ENCODE measurements at regions not wholly inside any gene's neighbourhood (a gene's known extent, or its start where the extent isn't known, plus 50 kb on each side); places are given as distances from the start of the nearest gene placed in this dataset.
A peak's percentile ranks its signal among the peaks of the same experiment; 100 is the strongest.
"Not testable (repeated sequence)": the region's sequence is repeated elsewhere in the genome, so short reads cannot be mapped to it uniquely, and the experiment has no call there.

GRCh38 chr12:131644917-131645316 lies 66.0 kb upstream of the SFSWAP start:
- FAIRE-seq; H3K36me3 ChIP-seq (ENCODE audit: control insufficient read depth in 2 of 4, insufficient read depth in 4 of 4, low read length in 3 of 4); H3K27ac ChIP-seq (ENCODE audit: low read depth, low read length); H3K79me1 ChIP-seq (ENCODE audit: low read depth, low read length); H3K9ac ChIP-seq (replicated peaks in 1 of 4; ENCODE audit: extremely low read depth in 1 of 4, low read depth in 3 of 4, low read length in 3 of 4); H3K14ac ChIP-seq (ENCODE audit: insufficient read length); H3K23ac ChIP-seq (ENCODE audit: insufficient read length); H3K56ac ChIP-seq (replicated peaks; ENCODE audit: insufficient read length, low read depth, low read length); H3K9me3 ChIP-seq (ENCODE audit: insufficient read depth in 2 of 2, low read depth in 1 of 2, low read length in 1 of 2); POLR2A ChIA-PET (ENCODE audit: partially characterized antibody); H3K4me3 ChIP-seq (ENCODE audit: extremely low read depth in 1 of 4, insufficient read depth in 2 of 4, low read depth in 3 of 4, low read length in 4 of 4); H4K5ac ChIP-seq (ENCODE audit: insufficient read length, low read depth, low read length); DNase-seq (ENCODE audit: low read depth in 1 of 2, low spot score in 2 of 2); CTCF ChIA-PET (ENCODE audit: partially characterized antibody); H3K79me2 ChIP-seq (ENCODE audit: control insufficient read depth in 1 of 2, insufficient read depth in 2 of 2, low read length in 2 of 2); H3K18ac ChIP-seq (ENCODE audit: extremely low read depth, low read length); H3K4ac ChIP-seq (replicated peaks; ENCODE audit: insufficient read length, low read depth, low read length); H4K20me1 ChIP-seq (replicated peaks in 1 of 2; ENCODE audit: control insufficient read depth in 1 of 2, insufficient read depth in 2 of 2, low read length in 2 of 2); H3K27me3 ChIP-seq (replicated peaks in 1 of 4; ENCODE audit: control insufficient read depth in 3 of 4, extremely low read depth in 1 of 4, insufficient read depth in 3 of 4, low read length in 3 of 4); H3K4me2 ChIP-seq (ENCODE audit: insufficient read depth in 1 of 2, low read depth in 2 of 2, low read length in 2 of 2); H2AFZ ChIP-seq (ENCODE audit: low read length); H3K23me2 ChIP-seq (ENCODE audit: low read depth, low read length): not testable (repeated sequence)
- peak overlapping the region; percentile 75; the same call in 1 of the 2 replicates for H2AK5ac ChIP-seq (ENCODE audit: low read depth, low read length)
- H2BK15ac ChIP-seq (ENCODE audit: low read length) = 0 out of 2 replicates have a peak overlapping the region, but pooled peaks have one; percentile 29
- peak overlapping the region; percentile 72 for H2BK120ac ChIP-seq (replicated peaks; ENCODE audit: low read depth, low read length)
- H2BK5ac ChIP-seq (ENCODE audit: low read depth, low read length) = peak overlapping the region; percentile 87; the same call in 1 of the 2 replicates
- peak overlapping the region; percentile 95; the same call in 1 of the 2 replicates for H2BK12ac ChIP-seq (ENCODE audit: low read depth, low read length)
- peak overlapping the region; percentile 95 for H4K91ac ChIP-seq (replicated peaks; ENCODE audit: insufficient read length, low read length)
- 76% methylated on average over 5 of the region's 9 CpGs; no CpG with 5 or more reads in 1 of the 2 experiments for WGBS, 2 experiments (ENCODE audit: extremely low coverage in 1 of 2, insufficient coverage in 1 of 2, insufficient read length in 1 of 2, insufficient replicate concordance in 2 of 2, low coverage in 1 of 2, low lambda C conversion rate in 2 of 2, missing lambda C conversion rate in 1 of 2)
- H2BK20ac ChIP-seq (ENCODE audit: low read length) = peak overlapping the region; percentile 90; the same call in 1 of the 2 replicates
- H3K4me1 ChIP-seq (replicated peaks in 1 of 4; ENCODE audit: control insufficient read depth in 3 of 4, insufficient read depth in 4 of 4, low read length in 3 of 4) = peaks cover 0 to 21% (median 10%) of the 10 kb centered on the region in 4 experiments; a peak in 4 of 7 replicates
- peak overlapping the region; percentile 79; the same call in 1 of the 2 replicates for H4K8ac ChIP-seq (ENCODE audit: extremely low read depth, insufficient read depth, low read length)

DNA sequence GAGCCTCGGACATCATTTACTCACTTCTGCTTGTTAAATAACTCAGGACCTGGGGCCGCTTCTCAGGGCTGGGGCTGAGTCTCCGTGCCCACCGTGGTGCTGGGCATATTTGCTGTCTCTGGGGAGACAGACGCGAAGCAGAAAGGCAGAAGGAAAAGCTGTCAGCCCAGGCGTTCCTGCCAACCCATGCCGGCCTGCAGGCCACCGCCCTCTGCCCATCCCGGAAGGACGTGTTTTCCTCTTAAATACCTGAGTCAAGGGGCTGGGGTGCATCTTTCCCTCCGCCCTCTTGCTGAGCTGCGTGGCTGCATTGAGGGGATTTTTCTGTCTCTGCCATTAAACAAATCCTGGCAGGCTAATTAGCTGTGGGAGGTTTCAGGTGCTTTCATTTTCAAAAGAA lies 65.3 kb upstream of the SFSWAP start:
- H2BK12ac ChIP-seq (ENCODE audit: low read depth, low read length); H2AK5ac ChIP-seq (ENCODE audit: low read depth, low read length); H3K4me3 ChIP-seq (ENCODE audit: extremely low read depth in 1 of 4, insufficient read depth in 2 of 4, low read depth in 3 of 4, low read length in 4 of 4); H3K4me2 ChIP-seq (ENCODE audit: insufficient read depth in 1 of 2, low read depth in 2 of 2, low read length in 2 of 2); H2AFZ ChIP-seq (ENCODE audit: low read length); H3K27ac ChIP-seq (ENCODE audit: low read depth, low read length); H2BK20ac ChIP-seq (ENCODE audit: low read length); H3K23me2 ChIP-seq (ENCODE audit: low read depth, low read length); H2BK5ac ChIP-seq (ENCODE audit: low read depth, low read length); CTCF ChIA-PET (ENCODE audit: partially characterized antibody); H3K14ac ChIP-seq (ENCODE audit: insufficient read length); H4K91ac ChIP-seq (replicated peaks; ENCODE audit: insufficient read length, low read length); POLR2A ChIA-PET (ENCODE audit: partially characterized antibody); H3K79me2 ChIP-seq (ENCODE audit: control insufficient read depth in 1 of 2, insufficient read depth in 2 of 2, low read length in 2 of 2); H4K5ac ChIP-seq (ENCODE audit: insufficient read length, low read depth, low read length); H3K9ac ChIP-seq (replicated peaks in 1 of 4; ENCODE audit: extremely low read depth in 1 of 4, low read depth in 3 of 4, low read length in 3 of 4); H3K27me3 ChIP-seq (replicated peaks in 1 of 4; ENCODE audit: control insufficient read depth in 3 of 4, extremely low read depth in 1 of 4, insufficient read depth in 3 of 4, low read length in 3 of 4); H3K18ac ChIP-seq (ENCODE audit: extremely low read depth, low read length); H3K56ac ChIP-seq (replicated peaks; ENCODE audit: insufficient read length, low read depth, low read length); H3K9me3 ChIP-seq (ENCODE audit: insufficient read depth in 2 of 2, low read depth in 1 of 2, low read length in 1 of 2); H2BK120ac ChIP-seq (replicated peaks; ENCODE audit: low read depth, low read length); H3K36me3 ChIP-seq (ENCODE audit: control insufficient read depth in 2 of 4, insufficient read depth in 4 of 4, low read length in 3 of 4); H3K79me1 ChIP-seq (ENCODE audit: low read depth, low read length); H3K4ac ChIP-seq (replicated peaks; ENCODE audit: insufficient read length, low read depth, low read length); H3K23ac ChIP-seq (ENCODE audit: insufficient read length); H4K8ac ChIP-seq (ENCODE audit: extremely low read depth, insufficient read depth, low read length); H2BK15ac ChIP-seq (ENCODE audit: low read length); DNase-seq (ENCODE audit: low read depth in 1 of 2, low spot score in 2 of 2); H4K20me1 ChIP-seq (replicated peaks in 1 of 2; ENCODE audit: control insufficient read depth in 1 of 2, insufficient read depth in 2 of 2, low read length in 2 of 2): not testable (repeated sequence)
- H3K4me1 ChIP-seq (replicated peaks in 1 of 4; ENCODE audit: control insufficient read depth in 3 of 4, insufficient read depth in 4 of 4, low read length in 3 of 4) = peaks cover 0 to 21% (median 10%) of the 10 kb centered on the region in 4 experiments; a peak in 4 of 7 replicates
- WGBS, 2 experiments (ENCODE audit: extremely low coverage in 1 of 2, insufficient coverage in 1 of 2, insufficient read length in 1 of 2, insufficient replicate concordance in 2 of 2, low coverage in 1 of 2, low lambda C conversion rate in 2 of 2, missing lambda C conversion rate in 1 of 2) = 58% methylated on average over 9 of the region's 13 CpGs; no CpG with 5 or more reads in 1 of the 2 experiments
- peak; percentile 45 for FAIRE-seq

Measured in H1 (cell line).